GM18505 (cell line): ENCODE measurements at regions not wholly inside any gene's neighbourhood (a gene's known extent, or its start where the extent isn't known, plus 50 kb on each side); places are given as distances from the start of the nearest gene placed in this dataset.
"Not testable (repeated sequence)": the region's sequence is repeated elsewhere in the genome, so short reads cannot be mapped to it uniquely, and the experiment has no call there.

Experiments used
- ATAC-seq: cut with Tn5 transposase; IDR thresholded peaks from one replicate; pipeline ENCODE4 v1.9.1; 2021; ENCODE audit not compliant: unreplicated experiment
- POLR2A ChIP-seq: IDR thresholded peaks from 4 replicates; pipeline ENCODE4 v1.6.1; 2011; ENCODE audit warnings: borderline replicate concordance; ENCODE audit not compliant: insufficient read depth, insufficient read length; ENCODE audit errors: extremely low read depth

DNA sequence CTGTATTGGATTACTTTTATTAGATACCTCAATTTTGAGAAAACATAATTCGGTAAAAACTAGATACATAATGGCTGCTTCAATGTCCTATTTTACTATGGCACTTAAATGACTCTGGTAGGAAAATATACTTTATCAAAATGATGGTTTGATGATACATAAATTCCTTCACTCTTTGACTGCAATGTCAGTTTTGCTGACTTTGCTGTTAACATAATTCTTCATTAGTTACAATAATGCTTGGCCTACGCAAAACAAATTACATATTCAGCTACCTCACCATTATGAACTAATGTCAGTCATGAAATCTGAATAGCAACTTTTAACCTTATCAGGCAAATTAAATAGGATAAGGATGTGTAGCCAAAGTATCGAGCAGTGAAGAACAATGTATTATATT lies 1364.7 kb downstream of the KCNT2 start:
- no peak for ATAC-seq
- TF ChIP-seq POLR2A: no peak

DNA sequence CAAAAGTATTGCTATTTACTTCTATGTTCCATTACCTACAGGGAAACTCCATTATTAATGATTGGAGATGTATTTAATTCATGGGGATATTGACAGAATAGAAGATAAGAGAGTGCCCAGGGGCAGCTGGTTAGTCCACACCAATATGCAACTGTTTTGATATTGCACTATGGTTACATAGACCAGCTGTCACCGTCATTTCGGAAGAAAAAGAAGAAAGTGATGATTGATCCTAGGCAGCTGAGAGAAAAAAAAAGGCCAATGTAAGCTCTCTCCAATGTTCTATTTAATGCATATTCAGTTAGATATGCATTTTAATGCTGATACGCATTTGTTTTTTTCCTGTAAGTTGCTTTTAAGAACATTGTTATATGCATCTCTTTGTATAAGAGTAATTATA lies 1367.2 kb downstream of the KCNT2 start:
- ATAC-seq: no peak
- TF ChIP-seq POLR2A: no peak

DNA sequence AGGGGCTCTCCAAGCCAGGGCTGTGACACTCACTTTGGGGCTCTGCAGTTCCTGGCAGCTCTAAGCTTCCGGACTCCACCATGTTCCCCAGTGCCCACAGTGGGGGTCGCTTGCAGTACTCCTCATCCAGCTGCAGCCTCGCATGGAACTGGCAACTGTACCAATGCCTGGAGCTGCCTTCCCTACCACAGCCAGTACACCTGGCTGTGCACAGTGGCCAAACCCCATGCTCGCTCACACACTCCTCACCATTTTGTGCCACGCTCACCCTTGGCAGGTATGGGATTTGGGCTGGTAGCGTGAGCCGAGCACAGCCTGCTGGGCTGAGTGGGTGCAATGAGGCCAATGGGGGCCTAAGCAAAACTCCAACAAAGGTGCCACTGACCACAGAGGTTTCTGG lies 1369.9 kb downstream of the KCNT2 start:
- TF ChIP-seq POLR2A: no peak
- ATAC-seq: no peak

DNA sequence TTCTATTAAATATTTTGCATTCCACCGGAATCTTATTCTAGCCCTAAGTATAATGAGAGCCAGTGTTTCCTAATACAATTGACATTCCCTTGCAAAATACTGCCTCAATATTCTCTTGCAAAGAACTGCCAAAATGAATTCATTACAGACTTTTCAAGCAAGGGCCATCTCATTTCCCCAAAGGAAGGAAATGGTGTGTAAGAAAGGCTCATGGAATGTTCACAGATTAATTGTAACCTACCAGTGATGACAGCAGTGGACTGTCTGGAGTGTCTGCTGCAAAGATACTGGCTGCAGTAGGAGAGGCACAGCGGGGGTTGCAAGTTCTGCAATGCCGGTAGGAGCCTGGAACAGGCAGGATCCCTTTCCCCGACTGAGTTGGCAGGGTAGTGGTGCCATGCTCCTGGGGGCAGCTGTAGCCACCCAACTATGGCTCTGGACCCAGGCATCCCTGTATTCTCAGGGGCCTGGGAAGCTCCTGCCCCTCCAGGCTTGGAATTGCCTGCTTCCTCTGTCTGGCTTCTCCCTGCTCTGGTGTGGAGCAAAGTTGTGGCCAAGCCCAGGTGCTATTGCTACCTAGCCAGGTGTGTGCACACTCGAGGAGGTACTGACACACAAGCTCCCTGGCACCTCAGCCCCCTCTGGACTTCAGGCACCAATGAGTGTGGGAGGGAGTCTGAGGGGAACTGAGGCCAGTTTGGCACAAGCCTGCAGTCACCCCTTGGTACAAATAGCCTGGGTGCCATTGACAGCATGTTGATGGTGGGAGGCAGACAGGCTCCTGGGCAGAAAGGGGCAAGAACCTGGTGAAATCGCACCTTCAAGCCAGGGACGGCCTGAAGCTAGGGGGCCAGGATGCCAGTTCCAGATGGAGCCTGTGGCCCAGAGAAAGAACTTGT lies 1371.0 kb downstream of the KCNT2 start:
- no peak for ATAC-seq
- no peak for TF ChIP-seq POLR2A

DNA sequence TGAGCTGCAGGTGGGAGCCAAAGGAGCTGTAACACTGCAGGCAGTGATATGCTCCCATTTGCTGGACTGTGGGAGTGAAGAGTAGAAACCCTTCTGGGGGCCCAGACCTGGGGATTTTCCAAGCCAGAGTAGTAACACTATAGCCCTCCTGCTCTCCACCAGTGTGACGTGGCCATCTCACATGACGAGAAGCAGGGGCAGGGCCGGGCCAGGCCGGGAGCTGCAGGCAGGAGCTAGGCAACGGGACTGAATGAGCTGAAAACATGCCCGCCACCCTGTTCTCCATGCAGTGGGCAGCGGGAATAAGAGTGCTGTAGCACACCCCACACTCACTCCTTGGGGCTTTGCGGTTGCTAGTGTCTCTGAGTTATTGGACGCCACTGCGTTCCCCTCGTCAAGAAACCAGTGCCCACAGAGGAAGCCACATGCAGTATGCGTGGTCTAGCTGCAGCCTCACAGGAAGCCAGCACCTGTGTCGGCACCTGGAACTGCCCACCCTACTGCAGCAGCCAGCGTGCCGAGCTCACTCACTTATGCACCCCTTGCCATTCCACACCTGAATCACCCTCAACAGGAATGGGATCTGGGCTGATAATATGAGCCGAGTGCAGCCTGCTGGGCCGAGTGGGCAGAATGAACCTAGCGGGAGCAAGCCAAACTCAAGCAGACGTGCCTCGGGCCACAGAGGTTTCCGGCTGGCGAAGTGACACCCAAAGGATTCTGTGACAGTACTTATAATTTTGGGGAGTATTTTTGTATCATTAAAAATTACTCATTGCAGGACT lies 1389.6 kb downstream of the KCNT2 start:
- no peak for TF ChIP-seq POLR2A
- ATAC-seq: no peak

DNA sequence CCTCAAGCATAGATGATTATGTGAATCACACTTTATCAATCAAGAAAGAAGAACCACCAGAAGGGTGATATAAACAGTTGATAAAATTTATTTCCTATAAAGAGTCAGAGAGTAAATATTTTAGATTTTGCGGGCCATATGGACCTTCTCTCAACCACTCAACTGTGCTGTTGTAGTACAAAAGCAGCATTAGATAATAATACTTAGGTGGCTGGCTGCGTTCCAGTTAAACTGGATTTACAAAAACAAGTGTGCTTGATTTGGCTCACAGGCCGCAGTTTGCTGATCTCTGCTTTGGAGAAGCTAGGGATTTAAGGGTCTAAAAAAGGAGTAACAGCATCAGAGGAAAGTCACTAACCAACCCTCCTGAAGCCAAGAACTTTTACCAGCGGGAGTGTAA lies 1406.0 kb downstream of the KCNT2 start:
- ATAC-seq: no peak
- TF ChIP-seq POLR2A: no peak

DNA sequence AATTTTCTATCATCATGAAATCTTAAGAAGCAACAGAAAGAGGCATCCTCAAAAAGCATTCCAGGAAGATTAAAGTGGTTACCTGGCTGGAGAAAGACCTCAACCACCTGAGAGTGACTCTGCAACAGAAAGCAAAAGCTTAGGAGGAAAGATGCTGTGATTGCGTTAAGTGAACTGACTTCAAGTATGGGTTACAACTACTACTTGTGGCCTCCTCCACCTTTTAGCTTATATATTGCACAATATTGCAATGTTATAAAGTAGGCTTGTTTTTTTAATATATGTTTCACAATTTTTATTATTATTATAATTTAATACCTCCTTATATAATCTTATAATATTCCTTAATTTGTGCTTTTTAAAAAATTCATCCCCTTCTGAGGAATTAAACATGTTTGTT lies 1407.5 kb downstream of the KCNT2 start:
- TF ChIP-seq POLR2A: no peak
- no peak for ATAC-seq

DNA sequence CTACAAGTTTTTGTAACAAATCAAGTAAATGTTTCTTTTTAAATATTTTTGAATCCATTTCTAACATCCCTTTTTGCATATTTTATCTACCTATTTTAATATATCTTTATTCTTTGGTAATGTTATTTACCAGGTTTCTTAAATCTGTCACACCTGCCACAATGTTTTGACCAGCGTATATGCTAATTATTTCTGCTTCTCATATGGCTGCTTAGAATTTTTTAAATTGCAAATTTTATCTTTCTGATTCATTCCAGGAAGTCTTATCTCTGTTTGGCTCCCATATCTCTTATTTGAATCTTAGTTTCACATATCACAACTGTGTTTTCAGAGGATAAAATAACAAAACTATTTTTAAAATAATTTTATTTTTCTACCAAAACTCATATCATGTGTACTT lies 1411.1 kb downstream of the KCNT2 start:
- no peak for ATAC-seq
- TF ChIP-seq POLR2A: no peak

DNA sequence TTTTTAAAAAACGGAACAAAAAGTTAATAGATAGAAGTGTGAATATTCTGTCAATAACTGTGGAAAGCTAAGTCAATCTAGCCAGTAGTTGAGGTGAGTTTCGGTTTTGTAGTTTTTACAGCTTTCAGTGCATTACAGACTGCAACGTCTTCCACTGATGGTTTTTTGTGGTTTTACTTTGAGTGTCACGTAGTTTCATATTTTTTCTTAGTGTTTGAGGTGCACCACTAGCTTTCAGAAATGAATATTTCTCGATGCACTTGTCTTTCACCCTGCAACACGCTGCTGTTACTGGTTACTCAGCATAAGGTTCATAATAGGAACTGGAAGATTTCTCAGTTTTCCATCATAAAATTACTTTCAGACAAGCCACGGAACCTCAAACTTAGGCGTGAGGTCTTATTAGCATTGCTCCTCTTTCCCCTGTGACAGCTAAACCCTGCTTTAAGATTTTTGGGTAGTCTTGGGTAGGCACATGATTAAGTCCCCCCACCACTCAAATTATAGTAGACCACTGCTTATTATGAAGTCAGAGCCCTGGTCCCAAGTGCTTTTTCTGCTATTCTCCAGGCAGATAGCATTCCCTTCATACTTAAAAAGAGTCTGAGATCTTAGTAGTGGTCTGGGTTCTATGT lies 1412.7 kb downstream of the KCNT2 start:
- no peak for TF ChIP-seq POLR2A
- peak; percentile 99 for ATAC-seq

DNA sequence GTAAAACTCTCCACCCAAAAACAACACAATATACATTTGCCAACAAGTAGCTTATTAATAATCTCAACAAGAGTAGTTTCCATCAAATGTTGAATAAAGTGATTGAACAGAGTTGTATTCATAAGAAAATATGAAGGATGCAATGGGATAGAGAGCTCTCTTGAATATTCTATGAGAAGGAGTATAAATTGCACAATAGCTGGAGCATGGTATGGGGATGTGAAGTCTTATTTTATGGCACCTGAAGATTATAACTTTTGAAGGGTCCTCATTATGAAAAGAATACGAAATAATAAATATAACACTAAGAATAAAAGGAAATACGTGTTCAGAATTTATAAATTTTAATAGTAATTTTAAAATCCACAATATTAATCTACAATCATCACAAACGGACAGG lies 1415.1 kb downstream of the KCNT2 start:
- TF ChIP-seq POLR2A: no peak
- ATAC-seq: no peak

DNA sequence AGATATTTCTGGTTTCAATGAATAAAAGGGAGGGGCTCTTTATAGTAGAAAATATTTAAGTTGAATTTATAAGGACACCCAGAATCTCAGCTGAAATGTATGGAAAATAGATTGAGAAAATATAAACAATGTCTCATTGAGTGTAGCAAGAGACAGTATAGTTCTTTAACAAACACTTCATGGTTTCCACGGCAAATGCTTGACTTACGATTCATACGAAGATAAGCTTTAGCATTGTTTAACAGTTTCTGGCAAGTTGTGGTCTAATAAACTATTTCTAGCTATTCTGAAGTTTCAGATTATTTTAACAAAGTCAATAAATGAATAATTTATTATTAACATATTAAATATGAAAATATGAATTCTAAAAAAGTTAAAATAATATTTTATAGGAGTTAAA lies 1419.4 kb downstream of the KCNT2 start:
- TF ChIP-seq POLR2A: no peak

DNA sequence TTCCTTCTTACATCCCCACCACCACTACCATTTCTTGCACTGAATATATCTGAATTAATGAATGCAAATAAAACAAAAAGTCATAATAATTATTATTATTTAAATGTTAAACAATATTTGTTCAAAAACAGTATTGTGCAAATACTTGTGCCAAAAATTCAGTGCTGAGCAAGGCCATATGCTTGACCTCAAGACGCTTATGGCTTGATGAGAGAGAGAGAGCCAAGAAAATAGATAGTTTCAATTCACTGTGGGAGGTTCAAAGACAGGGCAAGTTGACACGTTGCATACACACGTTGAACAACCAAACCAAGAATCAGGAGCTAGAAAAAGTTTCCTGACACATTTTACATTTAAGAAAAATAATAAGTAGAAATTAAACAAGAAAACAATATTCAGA lies 1421.7 kb downstream of the KCNT2 start:
- TF ChIP-seq POLR2A: no peak
- no peak for ATAC-seq

More for the DNA sequence above, 1419.4 kb downstream of the KCNT2 start:
- no peak for ATAC-seq

DNA sequence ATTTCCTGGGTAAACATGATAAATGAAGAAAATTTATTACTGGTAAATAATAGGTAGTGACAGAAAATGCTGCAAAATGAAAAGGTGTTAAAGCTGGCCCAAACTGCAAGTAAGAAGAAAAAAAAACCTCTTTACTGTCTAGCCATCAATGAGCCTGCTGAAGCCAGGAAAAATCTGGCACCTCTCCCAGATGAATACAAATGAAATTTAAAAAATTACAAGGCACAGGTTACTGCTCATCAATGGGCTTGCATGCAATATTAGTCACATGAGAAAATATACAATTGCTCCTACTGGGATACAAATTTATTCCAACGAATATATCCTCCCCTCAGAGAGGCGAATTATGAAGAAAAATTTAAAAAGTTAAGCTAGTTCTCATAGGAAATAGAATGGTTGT lies 1422.5 kb downstream of the KCNT2 start:
- TF ChIP-seq POLR2A: no peak
- no peak for ATAC-seq

DNA sequence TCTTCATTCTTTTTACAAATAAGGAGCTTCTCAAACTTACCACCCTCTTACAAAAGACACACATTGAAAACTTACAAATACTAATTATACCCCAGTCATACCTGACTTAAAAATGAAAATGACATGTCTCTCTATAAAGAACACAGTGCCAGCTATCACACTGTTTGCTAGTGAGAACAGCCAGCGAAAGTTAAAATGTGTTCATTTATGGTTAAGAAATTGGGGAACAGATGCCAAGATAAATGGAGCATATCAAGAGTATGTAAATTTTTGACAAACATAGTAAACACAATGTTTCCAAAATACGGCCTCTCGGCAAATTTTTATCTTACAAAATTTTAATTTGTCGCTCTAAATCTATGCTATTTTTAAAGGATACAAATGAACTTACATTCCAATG lies 1422.9 kb downstream of the KCNT2 start:
- TF ChIP-seq POLR2A: no peak
- no peak for ATAC-seq

DNA sequence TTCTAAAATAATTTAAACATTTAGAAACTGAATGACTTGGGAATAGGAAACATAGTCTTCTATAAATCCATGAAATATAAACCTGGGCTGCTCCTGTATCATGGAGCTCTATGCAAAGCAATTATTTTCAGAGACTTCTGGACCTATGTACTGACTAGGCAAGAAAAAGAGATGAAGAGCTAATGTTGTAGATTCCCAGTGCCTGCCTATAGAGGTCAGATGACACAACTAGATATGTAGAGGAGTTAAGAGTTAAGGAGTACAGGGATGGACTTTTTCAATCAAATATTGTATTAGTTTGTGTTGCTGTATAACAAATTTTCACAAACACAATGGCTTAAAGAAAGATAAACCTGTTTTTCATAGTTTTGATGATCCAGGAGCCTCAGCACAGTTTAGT lies 1434.5 kb downstream of the KCNT2 start:
- no peak for ATAC-seq
- TF ChIP-seq POLR2A: no peak

DNA sequence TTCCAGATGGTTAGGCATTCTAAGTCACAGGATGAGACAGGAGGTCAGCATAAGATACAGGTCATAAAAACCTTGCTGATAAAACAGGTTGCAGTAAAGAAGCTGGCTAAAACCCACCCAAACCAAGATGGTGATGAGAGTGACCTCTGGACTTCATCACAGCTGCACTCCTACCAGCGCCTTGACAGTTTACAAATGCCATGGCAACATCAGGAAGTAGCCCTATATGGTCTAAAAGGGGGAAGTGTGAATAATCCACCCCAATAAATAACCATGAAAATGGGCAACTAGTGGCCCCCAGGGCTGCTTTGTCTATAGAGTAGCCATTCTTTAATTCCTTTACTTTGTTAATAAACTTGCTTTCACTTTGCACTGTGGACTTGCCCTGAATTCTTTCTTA lies 1448.4 kb downstream of the KCNT2 start:
- not testable (repeated sequence) for ATAC-seq
